Fibroblast of lung (primary cell): ENCODE measurements at regions not wholly inside any gene's neighbourhood (a gene's known extent, or its start where the extent isn't known, plus 50 kb on each side); places are given as distances from the start of the nearest gene placed in this dataset.

Experiments
- DNase-seq, 2 donors: peaks; one replicate each; pipeline versions ENCODE4 v3.0.0 to v3.0.0-alpha.2; 2010; ENCODE audit warnings: low read depth in 2 of 2
- H2AFZ ChIP-seq: 2 replicates; pipeline ENCODE4 v1.5.1; 2012; ENCODE audit warnings: low read length, control low read depth, inconsistent platforms
- H3K27ac ChIP-seq: 2 replicates; pipeline ENCODE4 v1.5.1; 2011; ENCODE audit warnings: low read length, control low read depth; ENCODE audit not compliant: insufficient read depth
- H3K27me3 ChIP-seq: 2 replicates; pipeline ENCODE4 v1.5.1; 2011; ENCODE audit warnings: mild to moderate bottlenecking, low read length; ENCODE audit not compliant: control insufficient read depth, insufficient read depth
- H3K36me3 ChIP-seq: 2 replicates; pipeline ENCODE4 v1.5.1; 2011; ENCODE audit warnings: low read length; ENCODE audit not compliant: control insufficient read depth, insufficient read depth
- H3K4me1 ChIP-seq: 2 replicates; pipeline ENCODE4 v1.5.1; 2011; ENCODE audit warnings: low read length; ENCODE audit not compliant: control insufficient read depth, insufficient read depth; ENCODE audit errors: extremely low read depth
- H3K4me2 ChIP-seq: 2 replicates; pipeline ENCODE4 v1.5.1; 2011; ENCODE audit warnings: low read length, control low read depth; ENCODE audit not compliant: insufficient read depth; ENCODE audit errors: extremely low read depth
- H3K4me3 ChIP-seq, 4 experiments: fragments of 200-600 bp in 1 of 4; sonication (generic) in 1 of 4; replicated peaks in 1 of 4; 2 replicates each; pipeline ENCODE4 v1.5.1; 2011 to 2016; ENCODE audit warnings: low read length in 4 of 4, low read depth in 3 of 4, mild to moderate bottlenecking in 3 of 4, control low read depth in 2 of 4, inconsistent platforms in 1 of 4, mixed read lengths in 1 of 4; ENCODE audit not compliant: insufficient read depth in 1 of 4; ENCODE audit errors: control extremely low read depth in 1 of 4
- H3K79me2 ChIP-seq: 2 replicates; pipeline ENCODE4 v1.5.1; 2012; ENCODE audit warnings: mild to moderate bottlenecking, low read length, inconsistent platforms; ENCODE audit not compliant: control insufficient read depth, insufficient read depth
- H3K9ac ChIP-seq: 2 replicates; pipeline ENCODE4 v1.5.1; 2011; ENCODE audit warnings: mild to moderate bottlenecking, low read length, control low read depth; ENCODE audit not compliant: insufficient read depth
- H3K9me3 ChIP-seq: 2 replicates; pipeline ENCODE4 v1.5.1; 2012; ENCODE audit warnings: low read depth, low read length; ENCODE audit not compliant: control insufficient read depth, insufficient read depth
- H4K20me1 ChIP-seq: 2 replicates; pipeline ENCODE4 v1.5.1; 2011; ENCODE audit warnings: low read length; ENCODE audit not compliant: control insufficient read depth, insufficient read depth; ENCODE audit errors: extremely low read depth
- CTCF ChIP-seq, 2 donors: IDR thresholded peaks in 1 of 2; conservative IDR thresholded peaks in 1 of 2; 1 replicate in 1 of 2; 2 replicates in 1 of 2; pipeline ENCODE4 v1.5.1; 2011 to 2012; ENCODE audit warnings: low read length in 2 of 2, control low read depth in 1 of 2, inconsistent platforms in 1 of 2, low read depth in 1 of 2, mild to moderate bottlenecking in 1 of 2
- EZH2 ChIP-seq: IDR thresholded peaks from 2 replicates; pipeline ENCODE4 v1.5.1; 2012; ENCODE audit warnings: low read length, control low read depth, mild to moderate bottlenecking; ENCODE audit errors: missing control alignments

- Histone ChIP-seq H3K79me2 (no peaks in the 10 kb centered on the region), H3K9me3 (no peaks in the 10 kb centered on the region), H3K4me1 (no peaks in the 10 kb centered on the region), H3K4me3 (no peak overlapping the region), H2AFZ (no peak overlapping the region), H3K4me2 (no peak overlapping the region), H3K27me3 (no peaks in the 10 kb centered on the region), H3K27ac (no peak overlapping the region), H3K9ac (no peak overlapping the region), H4K20me1 (no peaks in the 10 kb centered on the region), H3K36me3 (no peaks in the 10 kb centered on the region)
- TF ChIP-seq EZH2 (no peak), CTCF (conservative IDR thresholded peaks at IDR 0.05 in 1 of 2, IDR thresholded peaks at IDR 0.05 in 1 of 2; ENCODE audit: low read depth in 1 of 2, low read length in 2 of 2) (no peak)
- DNase-seq = no peak
Measured at GRCh38 chr13:85853901-85854663, 54.9 kb upstream of the SLITRK6 start.

GRCh38 chr13:85853161-85853894 is 54.1 kb upstream of the SLITRK6 start:
- Histone ChIP-seq H4K20me1 (no peaks in the 10 kb centered on the region), H3K4me2 (no peak overlapping the region), H3K79me2 (no peaks in the 10 kb centered on the region), H2AFZ (no peak overlapping the region), H3K4me3 (no peak overlapping the region), H3K4me1 (no peaks in the 10 kb centered on the region), H3K9ac (no peak overlapping the region), H3K27me3 (no peaks in the 10 kb centered on the region), H3K27ac (no peak overlapping the region), H3K9me3 (no peaks in the 10 kb centered on the region), H3K36me3 (no peaks in the 10 kb centered on the region)
- TF ChIP-seq EZH2 (no peak), CTCF (conservative IDR thresholded peaks at IDR 0.05 in 1 of 2, IDR thresholded peaks at IDR 0.05 in 1 of 2; ENCODE audit: low read depth in 1 of 2, low read length in 2 of 2) (no peak)
- no peak for DNase-seq
